Brain microvascular endothelial cell (primary cell): ENCODE measurements at regions not wholly inside any gene's neighbourhood (a gene's known extent, or its start where the extent isn't known, plus 50 kb on each side); places are given as distances from the start of the nearest gene placed in this dataset.

Experiments
- DNase-seq: peaks from one replicate; pipeline ENCODE4 v3.0.0-alpha.2; 2020
- H3K27ac ChIP-seq: fragments of 250-450 bp; sonication (Bioruptor Pico); 2 replicates; pipeline ENCODE4 v1.5.1; 2020; ENCODE audit warnings: mild to moderate bottlenecking, moderate library complexity
- H3K27me3 ChIP-seq: fragments of 250-450 bp; sonication (Bioruptor Pico); replicated peaks from 2 replicates; pipeline ENCODE4 v1.5.1; 2020; ENCODE audit warnings: mild to moderate bottlenecking
- H3K36me3 ChIP-seq: fragments of 250-450 bp; sonication (Bioruptor Pico); replicated peaks from 2 replicates; pipeline ENCODE4 v1.5.1; 2020; ENCODE audit warnings: mild to moderate bottlenecking
- H3K4me3 ChIP-seq: 2 replicates; pipeline ENCODE4 v1.5.1; 2011; ENCODE audit warnings: low read depth, mild to moderate bottlenecking, control low read depth, low read length, moderate library complexity
- CTCF ChIP-seq: IDR thresholded peaks from 2 replicates; pipeline ENCODE4 v1.5.1; 2011; ENCODE audit warnings: low read depth, mild to moderate bottlenecking, moderate library complexity, low read length, control low read depth, inconsistent platforms; ENCODE audit errors: missing control alignments
- in situ Hi-C: cut with HindIII; loops from 2 replicates; pipeline ENCODE4 v1.10.0; 2017; ENCODE audit warnings: low sequenced_read_pairs, low pct_ligation_motif_present

DNA sequence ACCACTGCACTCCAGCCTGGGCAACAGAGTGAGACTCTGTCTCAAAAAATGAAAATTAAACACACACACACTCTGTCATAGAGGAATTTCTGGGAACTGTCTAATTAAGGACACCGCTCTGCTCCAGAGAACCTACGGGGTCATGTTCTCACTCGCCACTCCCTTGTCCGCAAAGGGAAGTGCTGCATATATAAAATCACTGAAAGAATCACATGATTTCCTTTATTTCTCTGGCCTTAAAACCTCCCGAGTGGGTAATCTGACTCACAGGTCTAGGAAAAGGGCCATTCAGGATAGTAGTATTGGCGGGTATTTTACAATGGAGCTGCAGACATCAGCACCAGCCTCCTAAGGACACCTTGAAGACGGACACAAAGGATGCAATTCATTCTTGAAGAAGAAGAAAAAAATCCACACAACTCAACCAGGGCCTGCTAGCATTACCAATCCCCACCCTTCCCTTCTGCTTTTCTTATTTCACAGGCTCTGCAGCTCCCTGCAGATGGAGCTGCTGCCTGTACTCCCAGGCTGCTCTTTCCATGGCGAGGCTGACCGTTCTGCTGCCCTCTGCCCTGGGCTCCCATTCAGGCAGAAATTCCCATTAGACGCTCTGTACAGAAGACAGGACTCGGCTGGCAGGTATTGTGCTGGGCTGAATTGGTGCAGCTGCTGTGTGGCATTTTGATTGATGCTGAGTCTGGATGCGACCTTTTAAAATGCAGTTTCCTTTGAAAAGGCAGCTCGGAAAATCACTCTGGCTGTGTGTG is 53.3 kb upstream of the FAM89A start:
- H3K27ac ChIP-seq = no peak overlapping the region
- no peak for DNase-seq
- no peaks in the 10 kb centered on the region for H3K27me3 ChIP-seq
- in situ Hi-C loops = no loop called here
- no peak overlapping the region for H3K4me3 ChIP-seq
- no peaks in the 10 kb centered on the region for H3K36me3 ChIP-seq
- TF ChIP-seq CTCF = peak; percentile 58

DNA sequence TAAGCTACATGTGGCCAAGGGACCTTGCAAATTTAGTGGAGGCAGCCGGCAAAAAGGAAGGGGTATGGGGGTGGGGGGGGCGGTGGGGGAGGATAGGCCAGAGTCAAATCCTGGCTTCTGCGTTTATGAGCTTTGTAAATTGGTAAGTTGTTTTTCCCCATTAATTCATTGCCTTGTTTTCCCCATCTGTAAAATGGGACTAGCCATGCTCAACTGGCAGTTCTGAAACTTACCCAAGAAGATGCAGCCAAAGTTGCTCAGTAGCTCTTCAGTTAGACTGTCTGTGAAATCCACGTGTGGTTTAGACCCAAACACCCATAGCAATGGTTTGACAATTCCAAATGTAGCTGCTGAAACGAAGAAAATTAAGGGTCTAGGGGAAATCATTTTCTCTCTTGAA is 52.3 kb upstream of the FAM89A start:
- H3K27me3 ChIP-seq = no peaks in the 10 kb centered on the region
- no peak for TF ChIP-seq CTCF
- no peak overlapping the region for H3K4me3 ChIP-seq
- H3K27ac ChIP-seq = no peak overlapping the region
- in situ Hi-C loops = no loop called here
- H3K36me3 ChIP-seq = no peaks in the 10 kb centered on the region
- DNase-seq = no peak

DNA sequence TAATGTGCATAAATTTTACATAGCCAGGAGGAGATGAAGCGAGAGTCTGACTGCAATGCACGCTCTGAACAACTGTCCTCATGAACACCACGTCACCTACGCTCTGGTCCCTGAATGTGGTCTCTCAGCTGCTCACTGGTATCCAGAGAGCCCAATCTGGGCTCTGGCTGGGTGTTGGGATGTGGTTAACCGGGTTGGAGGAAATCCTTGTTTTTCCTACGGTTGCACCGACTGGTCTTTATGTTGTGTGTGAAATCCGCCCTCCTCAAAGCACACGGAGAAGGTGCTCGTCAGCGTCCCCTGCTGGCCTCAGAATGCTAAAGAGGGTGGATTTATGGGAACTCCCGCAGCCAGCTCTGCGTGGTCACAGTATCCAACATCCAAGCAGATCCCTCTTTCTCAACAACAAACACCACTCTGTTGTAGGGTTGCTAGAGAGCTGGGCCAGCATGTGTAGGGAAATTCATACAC is 51.8 kb upstream of the FAM89A start:
- peak; percentile 80 for TF ChIP-seq CTCF
- Histone ChIP-seq H3K27me3 (no peaks in the 10 kb centered on the region), H3K4me3 (no peak overlapping the region), H3K36me3 (no peaks in the 10 kb centered on the region), H3K27ac (no peak overlapping the region)
- DNase-seq = peak; percentile 12
- in situ Hi-C loops = no loop called here

DNA sequence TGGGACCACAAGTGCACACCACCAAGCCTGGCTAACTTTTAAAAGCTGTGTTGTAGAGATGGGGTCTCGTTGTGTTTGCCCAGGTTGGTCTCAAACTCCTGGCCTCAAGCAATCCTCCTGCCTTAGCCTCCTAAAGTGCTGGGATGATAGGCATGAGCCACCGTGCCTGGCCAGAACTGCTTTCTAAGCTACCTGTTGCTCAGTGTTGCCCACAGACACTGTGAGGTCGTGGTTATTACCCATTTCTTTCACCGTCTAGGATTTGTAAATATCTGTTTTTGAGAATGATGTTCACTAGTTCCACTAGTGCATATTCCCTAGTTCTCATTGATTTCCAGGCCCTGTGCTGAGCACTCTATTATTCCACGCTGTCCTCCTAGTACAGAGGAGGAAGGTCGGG is 51.4 kb upstream of the FAM89A start:
- no peak overlapping the region for H3K4me3 ChIP-seq
- no peak for DNase-seq
- H3K27me3 ChIP-seq = no peaks in the 10 kb centered on the region
- H3K27ac ChIP-seq = no peak overlapping the region
- in situ Hi-C loops = no loop called here
- TF ChIP-seq CTCF = no peak
- H3K36me3 ChIP-seq = no peaks in the 10 kb centered on the region
